ENCODE measurements at regions not wholly inside any gene's neighbourhood (a gene's known extent, or its start where the extent isn't known, plus 50 kb on each side); places are given as distances from the start of the nearest gene placed in this dataset.

GRCh38 chr2:83971547-83971946, 487.5 kb downstream of the SUCLG1 start:
- Histone ChIP-seq H3K27ac (ENCODE audit: low read depth, low read length) (no peak overlapping the region), H3K4me3 (ENCODE audit: low read length) (no peak overlapping the region), H3K9me3 (ENCODE audit: control insufficient read depth, insufficient read depth, low read length) (no peaks in the 10 kb centered on the region), H3K9me2 (replicated peaks; ENCODE audit: control insufficient read depth, low read length) (no peaks in the 10 kb centered on the region), H3F3A (ENCODE audit: control insufficient read depth, insufficient read depth) (no peaks in the 10 kb centered on the region), H4K20me1 (ENCODE audit: control insufficient read depth, insufficient read depth, low read depth, low read length) (no peaks in the 10 kb centered on the region), H3K4me2 (ENCODE audit: low read length) (no peak overlapping the region), H3K4me1 (ENCODE audit: control insufficient read depth, low read length) (no peaks in the 10 kb centered on the region), H3K79me2 (ENCODE audit: control insufficient read depth, low read length) (no peaks in the 10 kb centered on the region), H3K27me3 (ENCODE audit: control insufficient read depth, low read length) (no peaks in the 10 kb centered on the region), H3K36me3 (ENCODE audit: control insufficient read depth, low read length) (no peaks in the 10 kb centered on the region)
- TF ChIP-seq, protein P1, sequence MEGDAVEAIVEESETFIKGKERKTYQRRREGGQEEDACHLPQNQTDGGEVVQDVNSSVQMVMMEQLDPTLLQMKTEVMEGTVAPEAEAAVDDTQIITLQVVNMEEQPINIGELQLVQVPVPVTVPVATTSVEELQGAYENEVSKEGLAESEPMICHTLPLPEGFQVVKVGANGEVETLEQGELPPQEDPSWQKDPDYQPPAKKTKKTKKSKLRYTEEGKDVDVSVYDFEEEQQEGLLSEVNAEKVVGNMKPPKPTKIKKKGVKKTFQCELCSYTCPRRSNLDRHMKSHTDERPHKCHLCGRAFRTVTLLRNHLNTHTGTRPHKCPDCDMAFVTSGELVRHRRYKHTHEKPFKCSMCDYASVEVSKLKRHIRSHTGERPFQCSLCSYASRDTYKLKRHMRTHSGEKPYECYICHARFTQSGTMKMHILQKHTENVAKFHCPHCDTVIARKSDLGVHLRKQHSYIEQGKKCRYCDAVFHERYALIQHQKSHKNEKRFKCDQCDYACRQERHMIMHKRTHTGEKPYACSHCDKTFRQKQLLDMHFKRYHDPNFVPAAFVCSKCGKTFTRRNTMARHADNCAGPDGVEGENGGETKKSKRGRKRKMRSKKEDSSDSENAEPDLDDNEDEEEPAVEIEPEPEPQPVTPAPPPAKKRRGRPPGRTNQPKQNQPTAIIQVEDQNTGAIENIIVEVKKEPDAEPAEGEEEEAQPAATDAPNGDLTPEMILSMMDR (IDR thresholded peaks at IDR 0.05; ENCODE audit: low read depth, low read length, poor library complexity, severe bottlenecking), result no peak
- TF ChIP-seq EZH2phosphoT487 (IDR thresholded peaks at IDR 0.05; ENCODE audit: borderline replicate concordance, low read length), result no peak

DNA sequence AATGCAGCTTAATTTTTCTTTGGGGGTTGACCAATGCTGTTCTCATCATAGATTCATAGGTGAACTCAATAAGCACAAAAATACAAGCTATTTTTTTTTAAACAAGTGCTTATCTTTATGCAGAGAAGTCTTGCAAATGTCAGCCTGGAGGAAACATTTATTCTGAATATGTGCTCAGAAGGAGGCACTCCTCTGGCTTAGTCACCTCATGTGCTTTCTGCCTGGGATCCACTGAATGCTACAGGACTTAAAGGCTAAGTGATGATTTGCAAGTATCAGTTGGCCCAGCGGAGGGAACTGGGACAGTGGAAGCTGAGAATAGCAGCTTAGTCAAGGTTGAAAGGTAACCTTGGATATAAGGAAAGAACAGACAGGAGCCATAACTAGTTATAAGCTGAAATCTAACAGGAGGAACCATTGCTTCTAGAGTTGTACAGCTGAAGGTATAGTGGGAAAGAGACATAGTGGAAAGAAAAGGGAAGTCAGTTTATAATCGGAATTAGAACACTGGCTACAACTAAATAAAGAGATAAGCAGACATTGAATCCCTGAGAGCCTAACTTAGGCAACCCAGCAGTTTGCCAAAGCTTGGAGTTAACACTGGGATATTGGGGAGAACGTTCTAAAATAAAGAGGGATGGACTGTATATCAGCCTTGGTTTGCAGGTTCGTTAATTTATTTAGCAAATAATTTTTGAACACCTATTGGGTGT, 488.7 kb downstream of the SUCLG1 start:
- H3K9me3 ChIP-seq (ENCODE audit: control insufficient read depth, insufficient read depth, low read length), result no peaks in the 10 kb centered on the region
- no peaks in the 10 kb centered on the region for H4K20me1 ChIP-seq (ENCODE audit: control insufficient read depth, insufficient read depth, low read depth, low read length)
- H3K27ac ChIP-seq (ENCODE audit: low read depth, low read length), result no peak overlapping the region
- H3K4me3 ChIP-seq (ENCODE audit: low read length), result no peak overlapping the region
- no peaks in the 10 kb centered on the region for H3K79me2 ChIP-seq (ENCODE audit: control insufficient read depth, low read length)
- H3K4me1 ChIP-seq (ENCODE audit: control insufficient read depth, low read length), result no peaks in the 10 kb centered on the region
- no peak overlapping the region for H3K4me2 ChIP-seq (ENCODE audit: low read length)
- H3K9me2 ChIP-seq (replicated peaks; ENCODE audit: control insufficient read depth, low read length), result no peaks in the 10 kb centered on the region
- H3K27me3 ChIP-seq (ENCODE audit: control insufficient read depth, low read length), result no peaks in the 10 kb centered on the region
- H3K36me3 ChIP-seq (ENCODE audit: control insufficient read depth, low read length), result no peaks in the 10 kb centered on the region
- H3F3A ChIP-seq (ENCODE audit: control insufficient read depth, insufficient read depth), result no peaks in the 10 kb centered on the region
- TF ChIP-seq, protein P1 (IDR thresholded peaks at IDR 0.05; ENCODE audit: low read depth, low read length, poor library complexity, severe bottlenecking), result no peak
- no peak for TF ChIP-seq EZH2phosphoT487 (IDR thresholded peaks at IDR 0.05; ENCODE audit: borderline replicate concordance, low read length)

DNA sequence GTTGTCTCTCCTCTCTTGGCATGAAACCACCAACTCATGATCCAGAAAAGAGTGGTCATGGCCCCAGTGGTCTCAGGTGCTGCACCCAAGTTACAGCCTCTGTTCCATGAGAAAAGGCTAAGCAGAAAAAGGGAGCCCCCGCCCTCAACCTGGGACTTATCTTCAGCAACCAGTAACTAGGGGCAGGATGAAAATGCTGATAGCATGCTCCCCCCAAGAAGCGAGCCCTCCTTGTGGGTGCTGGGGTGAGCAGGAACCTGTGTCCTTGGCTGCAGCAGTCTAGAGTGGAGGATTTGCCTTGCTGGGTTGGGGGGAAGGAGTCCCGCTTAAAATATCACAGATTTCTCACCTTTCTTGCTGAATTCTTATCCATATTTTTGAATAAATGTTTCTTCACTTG, 490.0 kb downstream of the SUCLG1 start:
- Histone ChIP-seq H3K27me3 (ENCODE audit: control insufficient read depth, low read length) (no peaks in the 10 kb centered on the region), H3K79me2 (ENCODE audit: control insufficient read depth, low read length) (no peaks in the 10 kb centered on the region), H3K9me2 (replicated peaks; ENCODE audit: control insufficient read depth, low read length) (no peaks in the 10 kb centered on the region), H3K9me3 (ENCODE audit: control insufficient read depth, insufficient read depth, low read length) (no peaks in the 10 kb centered on the region), H3K4me1 (ENCODE audit: control insufficient read depth, low read length) (no peaks in the 10 kb centered on the region), H3F3A (ENCODE audit: control insufficient read depth, insufficient read depth) (no peaks in the 10 kb centered on the region), H3K27ac (ENCODE audit: low read depth, low read length) (no peak overlapping the region), H4K20me1 (ENCODE audit: control insufficient read depth, insufficient read depth, low read depth, low read length) (no peaks in the 10 kb centered on the region), H3K4me2 (ENCODE audit: low read length) (no peak overlapping the region), H3K36me3 (ENCODE audit: control insufficient read depth, low read length) (no peaks in the 10 kb centered on the region), H3K4me3 (ENCODE audit: low read length) (no peak overlapping the region)
- no peak for TF ChIP-seq EZH2phosphoT487 (IDR thresholded peaks at IDR 0.05; ENCODE audit: borderline replicate concordance, low read length)
- TF ChIP-seq, protein P1 (IDR thresholded peaks at IDR 0.05; ENCODE audit: low read depth, low read length, poor library complexity, severe bottlenecking), result no peak

All from DOHH2 (cell line).